Adrenal gland (tissue), 5 donors: ENCODE measurements at regions not wholly inside any gene's neighbourhood (a gene's known extent, or its start where the extent isn't known, plus 50 kb on each side); places are given as distances from the start of the nearest gene placed in this dataset.

Source experiments
- CTCF ChIP-seq, 6 experiments: fragments of 450-650 bp in 4 of 6; fragments of 200-600 bp in 2 of 6; sonication (generic) in 1 of 6; IDR thresholded peaks; 1 replicate in 5 of 6; 2 replicates in 1 of 6; pipeline versions ENCODE4 v1.5.1 to v1.8.0; 2016 to 2021; ENCODE audit warnings: antibody characterized with exemption in 6 of 6, mild to moderate bottlenecking in 2 of 6, moderate library complexity in 1 of 6
- POLR2A ChIP-seq, 2 donors: fragments of 450-650 bp; IDR thresholded peaks; one replicate each; pipeline ENCODE4 v1.6.1; 2017; ENCODE audit warnings: antibody characterized with exemption in 2 of 2, mild to moderate bottlenecking in 2 of 2, moderate library complexity in 1 of 2
- donor health status: DM: no; HTN: no; CAD: no.

GRCh38 chr5:85109616-85110015 is 724.9 kb upstream of the EDIL3 start:
- no peak for TF ChIP-seq POLR2A (IDR thresholded peaks at IDR 0.05)
- no peak for TF ChIP-seq CTCF (IDR thresholded peaks at IDR 0.05)
